HEK293T (cell line): ENCODE measurements at regions not wholly inside any gene's neighbourhood (a gene's known extent, or its start where the extent isn't known, plus 50 kb on each side); places are given as distances from the start of the nearest gene placed in this dataset.

Experiments
- FOXM1 ChIP-seq: fragments of 450-650 bp; IDR thresholded peaks from 2 replicates; pipeline ENCODE4 v1.6.1; 2017; ENCODE audit warnings: mild to moderate bottlenecking, borderline replicate concordance
- SUZ12 ChIP-seq: fragments of 450-650 bp; IDR thresholded peaks from 2 replicates; pipeline ENCODE4 v1.6.1; 2016; ENCODE audit warnings: mild to moderate bottlenecking

DNA sequence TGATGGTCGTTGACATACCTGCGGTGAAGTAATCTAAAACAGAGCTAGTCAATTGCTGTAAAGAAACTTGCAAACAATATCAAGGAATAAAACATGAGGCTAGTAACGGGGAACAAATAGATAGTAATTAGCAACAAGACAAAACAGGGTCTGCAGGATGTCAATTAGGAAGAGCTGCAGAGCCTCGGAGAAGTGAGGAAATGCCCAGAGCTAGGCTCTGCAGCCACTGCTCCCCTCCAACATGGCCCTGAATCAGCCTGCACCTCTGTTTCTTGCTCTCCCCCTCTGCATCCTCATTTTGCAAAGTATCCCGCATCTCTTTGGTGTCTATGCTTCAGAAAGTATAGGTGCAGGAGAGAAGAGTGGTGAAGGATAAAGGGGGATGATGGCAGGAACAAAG is 507.4 kb upstream of the FAT3 start:
- TF ChIP-seq FOXM1 (no peak), SUZ12 (no peak)
